GM03348 (cell line): ENCODE measurements at regions not wholly inside any gene's neighbourhood (a gene's known extent, or its start where the extent isn't known, plus 50 kb on each side); places are given as distances from the start of the nearest gene placed in this dataset.
"Not testable (repeated sequence)": the region's sequence is repeated elsewhere in the genome, so short reads cannot be mapped to it uniquely, and the experiment has no call there.

Experiments
- DNase-seq: peaks from one replicate; pipeline ENCODE4 v3.0.0; 2012; ENCODE audit warnings: low spot score

GRCh38 chr11:26898799-26899198, 95.1 kb upstream of the FIBIN start:
- no peak for DNase-seq

GRCh38 chr11:26901162-26901561, 92.8 kb upstream of the FIBIN start:
- no peak for DNase-seq

GRCh38 chr11:26904132-26904531, 89.8 kb upstream of the FIBIN start:
- DNase-seq = no peak

- no peak for DNase-seq
Measured at GRCh38 chr11:26904801-26905200, 89.1 kb upstream of the FIBIN start.

GRCh38 chr11:26905368-26905767, 88.5 kb upstream of the FIBIN start:
- DNase-seq = peak; percentile 52

GRCh38 chr11:26909515-26909914, 84.4 kb upstream of the FIBIN start:
- no peak for DNase-seq

GRCh38 chr11:26909991-26910591, 83.8 kb upstream of the FIBIN start:
- DNase-seq = no peak

GRCh38 chr11:26914968-26915367, 78.9 kb upstream of the FIBIN start:
- no peak for DNase-seq

- no peak for DNase-seq
Measured at GRCh38 chr11:26916805-26917204, 77.1 kb upstream of the FIBIN start.

- DNase-seq = no peak
Measured at GRCh38 chr11:26928582-26928981, 65.3 kb upstream of the FIBIN start.

- no peak for DNase-seq
Measured at GRCh38 chr11:26929806-26930517, 64.0 kb upstream of the FIBIN start.

GRCh38 chr11:26930518-26931247, 63.2 kb upstream of the FIBIN start:
- DNase-seq = peak; percentile 38

- DNase-seq = peak; percentile 25
Measured at GRCh38 chr11:26931248-26931631, 62.7 kb upstream of the FIBIN start.

GRCh38 chr11:26931881-26932280, 62.0 kb upstream of the FIBIN start:
- DNase-seq = no peak

GRCh38 chr11:26936109-26936508, 57.8 kb upstream of the FIBIN start:
- DNase-seq = no peak

- DNase-seq = no peak
Measured at GRCh38 chr11:26937386-26937785, 56.5 kb upstream of the FIBIN start.

GRCh38 chr11:26940501-26940900, 53.4 kb upstream of the FIBIN start:
- DNase-seq = not testable (repeated sequence)

GRCh38 chr11:26942356-26942755, 51.6 kb upstream of the FIBIN start:
- no peak for DNase-seq

GRCh38 chr11:26943636-26944035, 50.3 kb upstream of the FIBIN start:
- no peak for DNase-seq
